HEK293T (cell line): ENCODE measurements at regions not wholly inside any gene's neighbourhood (a gene's known extent, or its start where the extent isn't known, plus 50 kb on each side); places are given as distances from the start of the nearest gene placed in this dataset.
"Not testable (repeated sequence)": the region's sequence is repeated elsewhere in the genome, so short reads cannot be mapped to it uniquely, and the experiment has no call there.

ENCODE experiments used
- CTCF ChIA-PET: fragments of 350-600 bp; formaldehyde crosslinking; extraction: SDS; loops from one replicate; lab custom pipeline; 2021; ENCODE audit warnings: antibody characterized with exemption, inconsistent platforms; lab: Yijun Ruan, JAX
- POLR2A ChIA-PET: fragments of 350-600 bp; formaldehyde crosslinking; extraction: SDS; loops from one replicate; lab custom pipeline; 2020; ENCODE audit warnings: antibody characterized with exemption, inconsistent platforms; lab: Yijun Ruan, JAX
- DNase-seq: peaks from one replicate; pipeline ENCODE4 v3.0.0; 2012; ENCODE audit warnings: mixed read lengths; ENCODE audit errors: extremely low spot score
- ARNT ChIP-seq: fragments of 450-650 bp; IDR thresholded peaks from 2 replicates; pipeline ENCODE4 v1.6.1; 2017; ENCODE audit warnings: mild to moderate bottlenecking
- BHLHE40 ChIP-seq: fragments of 450-650 bp; IDR thresholded peaks from 2 replicates; pipeline ENCODE4 v1.6.1; 2016; ENCODE audit warnings: mild to moderate bottlenecking, moderate library complexity, borderline replicate concordance
- CTBP1 ChIP-seq: fragments of 450-650 bp; IDR thresholded peaks from 2 replicates; pipeline ENCODE4 v1.6.1; 2016; ENCODE audit warnings: borderline replicate concordance
- ELF4 ChIP-seq: fragments of 450-650 bp; IDR thresholded peaks from 2 replicates; pipeline ENCODE4 v1.6.1; 2017; ENCODE audit warnings: antibody characterized with exemption
- FOXA1 ChIP-seq: fragments of 450-650 bp; IDR thresholded peaks from 2 replicates; pipeline ENCODE4 v1.6.1; 2016; ENCODE audit warnings: mild to moderate bottlenecking
- FOXK2 ChIP-seq: fragments of 450-650 bp; IDR thresholded peaks from 2 replicates; pipeline ENCODE4 v1.6.1; 2016; ENCODE audit warnings: mild to moderate bottlenecking
- FOXM1 ChIP-seq: fragments of 450-650 bp; IDR thresholded peaks from 2 replicates; pipeline ENCODE4 v1.6.1; 2017; ENCODE audit warnings: mild to moderate bottlenecking, borderline replicate concordance
- HDGF ChIP-seq: fragments of 450-650 bp; IDR thresholded peaks from 2 replicates; pipeline ENCODE4 v1.6.1; 2017; ENCODE audit warnings: antibody characterized with exemption, borderline replicate concordance
- L3MBTL2 ChIP-seq: fragments of 450-650 bp; conservative IDR thresholded peaks from 2 replicates; pipeline ENCODE4 v1.6.1; 2016; ENCODE audit warnings: mild to moderate bottlenecking
- LEF1 ChIP-seq: fragments of 450-650 bp; IDR thresholded peaks from 2 replicates; pipeline ENCODE4 v1.6.1; 2017; ENCODE audit warnings: mild to moderate bottlenecking, borderline replicate concordance
- NFRKB ChIP-seq: fragments of 450-650 bp; IDR thresholded peaks from 2 replicates; pipeline ENCODE4 v1.6.1; 2016; ENCODE audit warnings: mild to moderate bottlenecking, moderate library complexity
- SP1 ChIP-seq: fragments of 450-650 bp; IDR thresholded peaks from 2 replicates; pipeline ENCODE4 v1.6.1; 2017
- SUZ12 ChIP-seq: fragments of 450-650 bp; IDR thresholded peaks from 2 replicates; pipeline ENCODE4 v1.6.1; 2016; ENCODE audit warnings: mild to moderate bottlenecking
- TARDBP ChIP-seq: fragments of 450-650 bp; IDR thresholded peaks from 2 replicates; pipeline ENCODE4 v1.6.1; 2016
- ZNF384 ChIP-seq: fragments of 450-650 bp; IDR thresholded peaks from 2 replicates; pipeline ENCODE4 v1.6.1; 2016
- TF ChIP-seq, protein P1 (sequence below): fragments of 450-650 bp; IDR thresholded peaks from 2 replicates; pipeline ENCODE4 v1.6.1; 2016

DNA sequence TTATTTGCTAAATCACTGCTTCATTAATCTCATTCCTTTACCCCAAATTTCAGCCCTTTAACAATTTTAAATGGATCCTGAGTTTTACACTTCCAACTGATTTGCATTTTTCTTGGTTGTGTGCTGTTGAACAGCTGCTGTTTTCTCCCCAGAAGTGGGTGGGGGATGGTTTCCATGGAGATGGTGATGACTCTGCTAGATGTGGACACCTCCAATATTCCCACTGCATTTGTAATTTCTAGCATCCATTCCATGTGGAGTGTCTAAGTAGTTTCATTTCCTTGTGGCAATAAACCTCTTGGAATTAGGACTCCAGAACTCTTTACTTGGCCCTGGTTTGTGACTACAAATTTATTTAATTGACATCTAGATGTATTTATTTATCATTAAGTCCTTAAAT, 330.4 kb downstream of the GBA3 start:
- POLR2A ChIA-PET = no interaction called here
- CTCF ChIA-PET = no interaction called here
- DNase-seq = no peak
- TF ChIP-seq SUZ12 = no peak
- no peak for TF ChIP-seq FOXM1
- no peak for TF ChIP-seq ZNF384
- no peak for TF ChIP-seq SP1
- no peak for TF ChIP-seq L3MBTL2
- TF ChIP-seq CTBP1 = no peak
- TF ChIP-seq, protein P1, sequence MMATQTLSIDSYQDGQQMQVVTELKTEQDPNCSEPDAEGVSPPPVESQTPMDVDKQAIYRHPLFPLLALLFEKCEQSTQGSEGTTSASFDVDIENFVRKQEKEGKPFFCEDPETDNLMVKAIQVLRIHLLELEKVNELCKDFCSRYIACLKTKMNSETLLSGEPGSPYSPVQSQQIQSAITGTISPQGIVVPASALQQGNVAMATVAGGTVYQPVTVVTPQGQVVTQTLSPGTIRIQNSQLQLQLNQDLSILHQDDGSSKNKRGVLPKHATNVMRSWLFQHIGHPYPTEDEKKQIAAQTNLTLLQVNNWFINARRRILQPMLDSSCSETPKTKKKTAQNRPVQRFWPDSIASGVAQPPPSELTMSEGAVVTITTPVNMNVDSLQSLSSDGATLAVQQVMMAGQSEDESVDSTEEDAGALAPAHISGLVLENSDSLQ = no peak
- no peak for TF ChIP-seq FOXK2
- no peak for TF ChIP-seq ARNT
- TF ChIP-seq LEF1 = no peak
- no peak for TF ChIP-seq HDGF

DNA sequence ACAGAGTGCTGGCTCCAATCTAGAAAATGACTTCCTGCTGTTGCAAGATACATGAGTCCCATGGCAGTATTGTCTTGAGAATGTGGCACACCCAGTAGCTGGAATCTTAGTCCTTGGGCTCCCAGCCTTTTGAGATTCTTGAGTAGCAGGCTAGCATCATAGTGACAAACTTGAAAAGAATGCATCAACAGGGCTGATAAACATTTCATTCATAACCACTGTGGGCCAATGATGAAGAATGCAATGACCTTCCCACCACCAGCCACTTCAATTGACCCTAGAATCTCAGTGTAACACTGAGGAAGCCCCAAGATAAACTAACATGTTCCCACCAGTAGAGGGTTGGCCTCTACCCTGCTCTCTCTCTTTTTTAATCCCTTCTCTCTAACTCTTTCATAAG, 329.3 kb downstream of the GBA3 start:
- no peak for TF ChIP-seq NFRKB
- POLR2A ChIA-PET = no interaction called here
- CTCF ChIA-PET = no interaction called here
- no peak for DNase-seq

DNA sequence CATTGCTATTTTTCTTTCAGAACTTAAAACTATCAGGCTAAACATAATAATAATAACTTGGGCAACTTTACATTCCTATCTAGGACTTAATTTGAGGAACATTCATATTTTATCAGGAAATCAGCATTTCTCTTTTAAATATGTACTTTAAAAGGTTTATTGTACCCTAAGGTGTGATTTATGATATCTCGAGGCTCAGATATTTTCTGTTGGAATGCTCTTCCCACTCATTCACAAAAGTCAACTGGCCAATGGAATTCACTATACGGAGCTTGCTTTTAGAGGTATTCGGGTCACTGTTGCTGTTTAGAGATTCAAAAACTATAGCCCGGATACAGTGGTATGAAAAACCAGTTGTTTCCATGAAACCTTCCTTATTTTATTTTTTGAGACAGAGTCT, 328.3 kb downstream of the GBA3 start:
- ChIA-PET POLR2A (no interaction called here), CTCF (no interaction called here)
- DNase-seq = no peak
- TF ChIP-seq FOXK2 = no peak

DNA sequence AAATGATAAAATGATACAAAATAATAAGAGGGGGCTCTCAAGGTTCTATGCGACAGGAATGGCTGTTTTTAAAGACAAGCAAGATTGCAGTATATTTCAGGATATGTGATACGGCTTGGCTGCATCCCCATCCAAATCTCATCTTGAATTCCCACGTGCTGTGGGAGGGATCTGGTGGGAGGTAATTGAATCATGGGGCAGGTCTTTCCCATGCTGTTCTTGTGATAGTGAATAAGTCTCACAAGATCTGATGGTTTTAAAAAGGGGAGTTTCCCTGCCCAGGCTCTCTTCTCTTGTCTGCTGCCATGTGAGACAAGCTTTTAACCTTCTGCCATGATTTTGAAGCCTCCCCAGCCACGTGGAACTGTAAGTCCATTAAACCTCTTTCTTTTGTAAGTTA, 327.7 kb downstream of the GBA3 start:
- CTCF ChIA-PET = not testable (repeated sequence)

DNA sequence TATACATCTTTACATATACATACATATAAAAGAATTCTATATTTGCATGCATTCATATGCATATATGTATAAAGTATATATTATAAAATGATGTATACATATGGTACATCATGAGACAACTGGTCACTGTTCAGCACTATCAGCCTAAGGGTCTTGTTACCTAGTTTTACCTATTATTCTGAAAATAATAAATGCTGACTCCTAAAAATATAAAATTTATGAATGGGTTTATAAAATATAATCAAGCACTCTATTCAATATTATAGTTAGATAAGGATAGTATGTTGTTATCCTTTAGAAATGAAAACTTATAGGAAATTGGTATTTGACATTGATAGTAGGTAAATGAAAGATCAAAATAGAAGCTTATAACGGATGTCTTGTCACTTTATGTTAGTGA, 324.2 kb downstream of the GBA3 start:
- TF ChIP-seq BHLHE40 (no peak), HDGF (no peak), CTBP1 (no peak), ZNF384 (no peak), NFRKB (no peak), FOXK2 (no peak), L3MBTL2 (no peak), FOXA1 (no peak), SP1 (no peak), SUZ12 (no peak), ELF4 (no peak), FOXM1 (no peak), TARDBP (no peak), LEF1 (no peak), ARNT (no peak)
- TF ChIP-seq, protein P1 = no peak
- POLR2A ChIA-PET = no interaction called here
- no peak for DNase-seq
- CTCF ChIA-PET = no interaction called here

More for the DNA sequence above, 327.7 kb downstream of the GBA3 start:
- DNase-seq, POLR2A ChIA-PET: not testable (repeated sequence)

DNA sequence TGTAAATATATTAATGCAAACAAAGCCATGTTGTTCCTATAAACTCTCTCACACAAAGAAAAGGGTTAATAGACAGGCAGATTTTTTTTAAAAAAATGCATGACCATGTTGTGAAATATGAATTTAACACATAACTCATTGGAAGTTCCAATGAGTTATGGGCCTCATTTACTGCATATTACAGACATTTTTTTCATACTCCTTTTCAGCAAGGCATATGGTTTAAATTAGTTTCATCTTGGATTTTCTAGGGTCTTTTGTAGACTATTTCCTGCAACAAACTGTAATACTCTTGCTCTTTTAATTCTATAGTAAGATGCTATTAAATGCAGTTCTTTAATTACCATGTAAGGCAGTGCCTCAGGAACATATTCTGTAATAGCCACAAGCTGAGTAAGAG, 323.1 kb downstream of the GBA3 start:
- DNase-seq = no peak
- ChIA-PET POLR2A (no interaction called here), CTCF (no interaction called here)
- no peak for TF ChIP-seq CTBP1
- TF ChIP-seq FOXA1 = no peak
- no peak for TF ChIP-seq BHLHE40
- no peak for TF ChIP-seq FOXM1
- no peak for TF ChIP-seq NFRKB
- TF ChIP-seq SUZ12 = no peak
- no peak for TF ChIP-seq HDGF
- TF ChIP-seq, protein P1 = no peak
- TF ChIP-seq L3MBTL2 = no peak
- TF ChIP-seq FOXK2 = no peak
- no peak for TF ChIP-seq ARNT
- TF ChIP-seq ZNF384 = no peak
- TF ChIP-seq TARDBP = no peak
- TF ChIP-seq LEF1 = no peak

DNA sequence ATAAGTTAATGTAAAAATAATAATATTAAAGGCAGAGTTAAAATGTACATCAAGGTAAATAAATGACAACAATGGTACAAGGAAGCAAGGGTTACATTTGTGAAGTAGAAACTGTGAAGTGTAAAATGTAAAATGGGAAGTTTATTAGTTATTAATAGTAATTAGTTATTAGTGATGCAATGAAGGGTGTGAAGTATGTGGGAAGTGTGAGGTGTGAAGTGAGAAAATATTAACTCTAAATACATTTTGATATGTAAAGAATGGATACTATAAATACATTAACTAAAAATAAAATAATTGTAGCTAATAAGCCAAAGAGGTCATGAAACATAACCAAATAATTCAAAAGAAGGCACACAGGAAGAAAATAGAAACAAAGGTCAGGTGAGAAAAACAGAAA, 316.4 kb downstream of the GBA3 start:
- CTCF ChIA-PET = no interaction called here
- DNase-seq = no peak
- TF ChIP-seq FOXA1 (no peak), ELF4 (no peak), LEF1 (no peak), BHLHE40 (no peak), ARNT (no peak), HDGF (no peak), CTBP1 (no peak), SUZ12 (no peak), SP1 (no peak), ZNF384 (no peak), L3MBTL2 (no peak), NFRKB (no peak), FOXK2 (no peak), FOXM1 (no peak), TARDBP (no peak)
- TF ChIP-seq, protein P1 = no peak
- POLR2A ChIA-PET = no interaction called here
